Body of pancreas (tissue), 4 donors: ENCODE measurements at regions not wholly inside any gene's neighbourhood (a gene's known extent, or its start where the extent isn't known, plus 50 kb on each side); places are given as distances from the start of the nearest gene placed in this dataset.

Source experiments
- CTCF ChIP-seq, 7 experiments: fragments of 450-650 bp in 4 of 7; fragments of 200-600 bp in 3 of 7; sonication (generic) in 3 of 7; IDR thresholded peaks; one replicate each; pipeline ENCODE4 v1.5.1; 2016 to 2019; ENCODE audit warnings: antibody characterized with exemption in 7 of 7
- POLR2A ChIP-seq, 3 donors: fragments of 450-650 bp; IDR thresholded peaks; one replicate each; pipeline ENCODE4 v1.6.1; 2016; ENCODE audit warnings: antibody characterized with exemption in 3 of 3, mild to moderate bottlenecking in 2 of 3

GRCh38 chr2:147460155-147460554 lies 384.7 kb upstream of the ACVR2A start:
- TF ChIP-seq CTCF (IDR thresholded peaks at IDR 0.05), result no peak
- no peak for TF ChIP-seq POLR2A (IDR thresholded peaks at IDR 0.05)
